GM23338 (cell line): ENCODE measurements at regions not wholly inside any gene's neighbourhood (a gene's known extent, or its start where the extent isn't known, plus 50 kb on each side); places are given as distances from the start of the nearest gene placed in this dataset.

ENCODE experiments used
- ATAC-seq: fragments of 200-7000 bp; cut with Tn5 transposase; 3 replicates; pipeline ENCODE4 v1.9.1; 2020
- DNase-seq: peaks from one replicate; pipeline ENCODE4 v3.0.0-alpha.2; 2015; ENCODE audit warnings: low spot score
- H2AFZ ChIP-seq: fragments of 200-600 bp; sonication (generic); 2 replicates; pipeline ENCODE4 v1.8.0; 2016; ENCODE audit warnings: antibody characterized with exemption, mild to moderate bottlenecking, moderate library complexity
- H3F3A ChIP-seq: fragments of 200-600 bp; sonication (generic); replicated peaks from 2 replicates; pipeline ENCODE4 v1.8.0; 2017; ENCODE audit warnings: antibody characterized with exemption, mixed run types, low read depth
- H3K27ac ChIP-seq: fragments of 200-600 bp; sonication (generic); 2 replicates; pipeline ENCODE4 v1.6.1; 2016; ENCODE audit warnings: low read depth
- H3K27me3 ChIP-seq: fragments of 200-600 bp; sonication (generic); 2 replicates; pipeline ENCODE4 v1.8.0; 2016; ENCODE audit warnings: mild to moderate bottlenecking, mixed run types, moderate library complexity; ENCODE audit not compliant: insufficient read depth
- H3K36me3 ChIP-seq: fragments of 200-600 bp; sonication (generic); 2 replicates; pipeline ENCODE4 v1.8.0; 2016; ENCODE audit warnings: mild to moderate bottlenecking; ENCODE audit not compliant: insufficient read depth
- H3K4me1 ChIP-seq: fragments of 200-600 bp; sonication (generic); 2 replicates; pipeline ENCODE4 v1.8.0; 2016; ENCODE audit warnings: mild to moderate bottlenecking, moderate library complexity; ENCODE audit not compliant: insufficient read depth
- H3K4me2 ChIP-seq: fragments of 200-600 bp; sonication (generic); 2 replicates; pipeline ENCODE4 v1.7.1; 2017; ENCODE audit warnings: mixed run types
- H3K4me3 ChIP-seq: fragments of 200-600 bp; sonication (generic); 2 replicates; pipeline ENCODE4 v1.6.1; 2016; ENCODE audit warnings: mixed run types
- H3K79me2 ChIP-seq: fragments of 200-600 bp; sonication (generic); replicated peaks from 2 replicates; pipeline ENCODE4 v1.8.0; 2017; ENCODE audit warnings: mild to moderate bottlenecking; ENCODE audit not compliant: insufficient read depth
- H3K9me2 ChIP-seq: fragments of 200-600 bp; sonication (generic); 2 replicates; pipeline ENCODE4 v1.8.0; 2017; ENCODE audit not compliant: insufficient read depth
- H4K20me1 ChIP-seq: fragments of 200-600 bp; sonication (generic); replicated peaks from 2 replicates; pipeline ENCODE4 v1.8.0; 2017; ENCODE audit warnings: mild to moderate bottlenecking; ENCODE audit not compliant: insufficient read depth
- H3K27ac Mint-ChIP-seq: 2 replicates; pipeline ENCODE4 v1.8.0; 2020; ENCODE audit warnings: inconsistent platforms, mild to moderate bottlenecking, moderate library complexity, mixed read lengths
- H3K27me3 Mint-ChIP-seq: 3 replicates; pipeline ENCODE4 v1.8.0; 2022; ENCODE audit warnings: low read depth, mild to moderate bottlenecking, moderate library complexity, mixed read lengths, inconsistent platforms; ENCODE audit not compliant: insufficient read depth, poor library complexity
- H3K36me3 Mint-ChIP-seq: 3 replicates; pipeline ENCODE4 v1.8.0; 2021; ENCODE audit warnings: low read depth, mild to moderate bottlenecking, inconsistent platforms, moderate library complexity, mixed read lengths
- H3K4me1 Mint-ChIP-seq: 3 replicates; pipeline ENCODE4 v1.8.0; 2020; ENCODE audit warnings: mild to moderate bottlenecking, inconsistent platforms, mixed read lengths
- H3K4me3 Mint-ChIP-seq: 3 replicates; pipeline ENCODE4 v1.8.0; 2021; ENCODE audit warnings: moderate library complexity, mild to moderate bottlenecking, inconsistent platforms, mixed read lengths
- H3K9me3 Mint-ChIP-seq: 3 replicates; pipeline ENCODE4 v1.8.0; 2020; ENCODE audit warnings: moderate library complexity, mild to moderate bottlenecking, inconsistent platforms, mixed read lengths
- CREB1 ChIP-seq: fragments of 250-450 bp; sonication (Bioruptor Pico); IDR thresholded peaks from 2 replicates; pipeline ENCODE4 v1.5.0; 2020; ENCODE audit warnings: low read depth, mild to moderate bottlenecking, moderate library complexity
- CTCF ChIP-seq, 2 experiments: fragments of 200-600 bp in 1 of 2; sonication (generic) in 1 of 2; conservative IDR thresholded peaks; 2 replicates each; pipeline versions ENCODE4 v1.5.1 to v1.6.1; 2016 to 2017; ENCODE audit warnings: antibody characterized with exemption in 2 of 2, low read depth in 2 of 2, mild to moderate bottlenecking in 2 of 2, moderate library complexity in 1 of 2
- ETS1 ChIP-seq: IDR thresholded peaks from 2 replicates; pipeline ENCODE4 v1.6.1; 2016; ENCODE audit warnings: antibody characterized with exemption
- EZH2 ChIP-seq: fragments of 200-600 bp; sonication (generic); IDR thresholded peaks from one replicate; pipeline ENCODE4 v1.8.0; 2017; ENCODE audit warnings: antibody characterized with exemption, mild to moderate bottlenecking, low read depth; ENCODE audit not compliant: unreplicated experiment
- EZH2phosphoT487 ChIP-seq: fragments of 200-600 bp; sonication (generic); IDR thresholded peaks from one replicate; pipeline ENCODE4 v1.8.1; 2018; ENCODE audit warnings: antibody characterized with exemption; ENCODE audit not compliant: unreplicated experiment
- JUNB ChIP-seq: IDR thresholded peaks from one replicate; pipeline ENCODE4 v1.6.1; 2016; ENCODE audit warnings: antibody characterized with exemption; ENCODE audit not compliant: unreplicated experiment
- NANOG ChIP-seq: IDR thresholded peaks from 2 replicates; pipeline ENCODE4 v1.6.1; 2016; ENCODE audit warnings: antibody characterized with exemption, borderline replicate concordance
- POLR2AphosphoS5 ChIP-seq: IDR thresholded peaks from 2 replicates; pipeline ENCODE4 v1.6.1; 2016; ENCODE audit warnings: antibody characterized with exemption, low read depth
- REST ChIP-seq: IDR thresholded peaks from one replicate; pipeline ENCODE4 v1.6.1; 2018; ENCODE audit warnings: antibody characterized with exemption; ENCODE audit not compliant: unreplicated experiment
- STAT1 ChIP-seq: IDR thresholded peaks from one replicate; pipeline ENCODE4 v1.6.1; 2016; ENCODE audit warnings: antibody characterized with exemption; ENCODE audit not compliant: unreplicated experiment
- ZNF114 ChIP-seq: fragments of 250-450 bp; sonication (Bioruptor Pico); IDR thresholded peaks from 2 replicates; pipeline ENCODE4 v1.5.0; 2020; ENCODE audit warnings: mild to moderate bottlenecking, moderate library complexity
- ZNF331 ChIP-seq: fragments of 250-450 bp; sonication (Bioruptor Pico); IDR thresholded peaks from 2 replicates; pipeline ENCODE4 v1.5.0; 2020; ENCODE audit warnings: low read depth, mild to moderate bottlenecking, moderate library complexity
- ZNF462 ChIP-seq: fragments of 250-450 bp; sonication (Bioruptor Pico); IDR thresholded peaks from 2 replicates; pipeline ENCODE4 v1.5.0; 2020; ENCODE audit warnings: mild to moderate bottlenecking, moderate library complexity

DNA sequence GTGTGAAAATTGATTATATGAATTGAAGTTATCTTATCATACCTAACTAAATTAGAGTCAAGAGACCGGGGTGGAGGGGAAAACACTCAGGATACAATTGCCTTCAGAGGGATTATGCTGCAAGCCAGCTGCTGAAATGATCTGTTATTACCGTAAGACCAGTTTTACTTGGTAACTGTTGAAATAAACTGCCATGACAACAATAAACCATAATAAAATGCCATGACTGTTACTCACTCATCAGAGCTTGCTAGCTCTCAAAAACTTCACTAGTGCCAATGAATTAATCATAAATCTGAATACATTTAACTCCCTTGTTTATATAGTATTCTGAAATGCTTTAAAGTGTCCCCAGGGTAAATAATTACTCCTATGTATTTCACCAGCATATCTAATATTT, 68.2 kb downstream of the CASP12 start:
- no peaks in the 10 kb centered on the region for H3K4me1 Mint-ChIP-seq
- peaks cover 2% of the 10 kb centered on the region; the same call in 1 of the 3 replicates for H3K36me3 Mint-ChIP-seq
- Histone ChIP-seq H3K4me2 (no peak overlapping the region), H3F3A (no peaks in the 10 kb centered on the region), H3K9me2 (no peaks in the 10 kb centered on the region), H3K36me3 (no peaks in the 10 kb centered on the region), H3K27ac (no peak overlapping the region), H4K20me1 (no peaks in the 10 kb centered on the region), H3K79me2 (no peaks in the 10 kb centered on the region), H3K4me1 (no peaks in the 10 kb centered on the region), H3K27me3 (no peaks in the 10 kb centered on the region), H3K4me3 (no peak overlapping the region), H2AFZ (no peak overlapping the region)
- H3K4me3 Mint-ChIP-seq: no peak overlapping the region
- H3K27me3 Mint-ChIP-seq: no peaks in the 10 kb centered on the region
- ATAC-seq (no peak), DNase-seq (no peak)
- TF ChIP-seq ZNF114 (CRISPR knock-in tag) (no peak), EZH2phosphoT487 (no peak), ETS1 (no peak), ZNF331 (CRISPR knock-in tag) (no peak), REST (no peak), CTCF (conservative IDR thresholded peaks at IDR 0.05; ENCODE audit: low read depth in 2 of 2) (no peak), EZH2 (no peak), JUNB (no peak), CREB1 (CRISPR knock-in tag) (no peak), POLR2AphosphoS5 (no peak), ZNF462 (CRISPR knock-in tag) (no peak), STAT1 (no peak), NANOG (no peak)
- H3K9me3 Mint-ChIP-seq: no peaks in the 10 kb centered on the region
- no peak overlapping the region for H3K27ac Mint-ChIP-seq
